Neural cell (in vitro differentiated cells): ENCODE measurements at regions not wholly inside any gene's neighbourhood (a gene's known extent, or its start where the extent isn't known, plus 50 kb on each side); places are given as distances from the start of the nearest gene placed in this dataset.

Experiments
- H2AFZ ChIP-seq: fragments of 200-600, 300-800 bp; sonication (generic), shearing (Covaris generic); 2 replicates; pipeline ENCODE4 v1.6.0; 2014; ENCODE audit warnings: low read depth, mild to moderate bottlenecking, antibody characterized with exemption, low read length, moderate library complexity
- H3F3A ChIP-seq: fragments of 200-600 bp; shearing (Covaris generic); 2 replicates; pipeline ENCODE4 v1.6.1; 2016; ENCODE audit warnings: mild to moderate bottlenecking, moderate library complexity, mixed read lengths, antibody characterized with exemption, low read length; ENCODE audit not compliant: insufficient read depth, poor library complexity, severe bottlenecking
- H3K27ac ChIP-seq: fragments of 200-600, 300-800 bp; sonication (generic), shearing (Covaris generic); 2 replicates; pipeline ENCODE4 v1.5.1; 2014; ENCODE audit warnings: mild to moderate bottlenecking, low read length, moderate library complexity
- H3K27me3 ChIP-seq: fragments of 300-800, 200-600 bp; sonication (generic), shearing (Covaris generic); 2 replicates; pipeline ENCODE4 v1.6.0; 2014; ENCODE audit warnings: mild to moderate bottlenecking, low read depth, low read length, moderate library complexity; ENCODE audit not compliant: insufficient read depth
- H3K36me3 ChIP-seq: fragments of 300-800, 200-600 bp; sonication (generic), shearing (Covaris generic); 2 replicates; pipeline ENCODE4 v1.5.1; 2014; ENCODE audit warnings: mild to moderate bottlenecking, antibody characterized with exemption, low read length, moderate library complexity; ENCODE audit not compliant: insufficient read depth
- H3K4me2 ChIP-seq: fragments of 300-800, 200-600 bp; sonication (generic), shearing (Covaris generic); 2 replicates; pipeline ENCODE4 v1.6.0; 2014; ENCODE audit warnings: mild to moderate bottlenecking, low read length
- H3K4me3 ChIP-seq: fragments of 300-800, 200-600 bp; sonication (generic), shearing (Covaris generic); 2 replicates; pipeline ENCODE4 v1.5.1; 2014; ENCODE audit warnings: mild to moderate bottlenecking, low read length, moderate library complexity
- H3K79me2 ChIP-seq: fragments of 200-600 bp; shearing (Covaris generic); replicated peaks from 2 replicates; pipeline ENCODE4 v1.6.0; 2014; ENCODE audit warnings: mild to moderate bottlenecking, low read length, moderate library complexity; ENCODE audit not compliant: insufficient read depth
- H3K9ac ChIP-seq: fragments of 300-800, 200-600 bp; sonication (generic), shearing (Covaris generic); 2 replicates; pipeline ENCODE4 v1.6.1; 2016; ENCODE audit warnings: mild to moderate bottlenecking, low read length, mixed read lengths
- H3K9me2 ChIP-seq: fragments of 200-600 bp; shearing (Covaris generic); 2 replicates; pipeline ENCODE4 v1.6.1; 2016; ENCODE audit warnings: mild to moderate bottlenecking, low read length, mixed read lengths; ENCODE audit not compliant: insufficient read depth
- H3K9me3 ChIP-seq: fragments of 200-600, 300-800 bp; sonication (generic), shearing (Covaris generic); 2 replicates; pipeline ENCODE4 v1.6.1; 2016; ENCODE audit warnings: mild to moderate bottlenecking, mixed run types, low read length, moderate library complexity, mixed read lengths
- H4K20me1 ChIP-seq: fragments of 200-600 bp; shearing (Covaris generic); 2 replicates; pipeline ENCODE4 v1.6.1; 2016; ENCODE audit warnings: mild to moderate bottlenecking, mixed run types; ENCODE audit not compliant: insufficient read depth
- CTCF ChIP-seq: fragments of 450-650 bp; IDR thresholded peaks from 2 replicates; pipeline ENCODE4 v1.5.1; 2014; ENCODE audit warnings: antibody characterized with exemption, mild to moderate bottlenecking, moderate library complexity; ENCODE audit not compliant: poor library complexity, severe bottlenecking
- EP300 ChIP-seq: fragments of 450-650 bp; conservative IDR thresholded peaks from 2 replicates; pipeline ENCODE4 v1.6.1; 2014; ENCODE audit warnings: antibody characterized with exemption, mild to moderate bottlenecking, moderate library complexity; ENCODE audit not compliant: poor library complexity, severe bottlenecking
- EZH2 ChIP-seq: fragments of 200-600, 300-800 bp; shearing (Covaris generic), sonication (generic); IDR thresholded peaks from 2 replicates; pipeline ENCODE4 v1.6.1; 2014; ENCODE audit warnings: antibody characterized with exemption, low read length, borderline replicate concordance, mild to moderate bottlenecking; ENCODE audit not compliant: insufficient read depth, poor library complexity, severe bottlenecking
- MXI1 ChIP-seq: fragments of 450-650 bp; conservative IDR thresholded peaks from 2 replicates; pipeline ENCODE4 v1.6.1; 2014; ENCODE audit warnings: antibody characterized with exemption, mild to moderate bottlenecking; ENCODE audit not compliant: poor library complexity, severe bottlenecking
- POLR2AphosphoS5 ChIP-seq: IDR thresholded peaks from 2 replicates; pipeline ENCODE4 v1.6.1; 2012
- RAD21 ChIP-seq: fragments of 450-650 bp; conservative IDR thresholded peaks from 2 replicates; pipeline ENCODE4 v1.6.1; 2014; ENCODE audit warnings: antibody characterized with exemption, mild to moderate bottlenecking, moderate library complexity
- REST ChIP-seq: IDR thresholded peaks from 2 replicates; pipeline ENCODE4 v1.6.1; 2012; ENCODE audit warnings: borderline replicate concordance
- SMC3 ChIP-seq: fragments of 450-650 bp; conservative IDR thresholded peaks from 2 replicates; pipeline ENCODE4 v1.6.1; 2014; ENCODE audit warnings: antibody characterized with exemption, mild to moderate bottlenecking, moderate library complexity; ENCODE audit not compliant: poor library complexity
- TAF1 ChIP-seq: IDR thresholded peaks from 2 replicates; pipeline ENCODE4 v1.6.1; 2012; ENCODE audit warnings: low read depth

GRCh38 chr20:5413394-5413793 lies 96.6 kb upstream of the PROKR2 start:
- Histone ChIP-seq H4K20me1 (no peaks in the 10 kb centered on the region), H2AFZ (no peak overlapping the region), H3K36me3 (no peaks in the 10 kb centered on the region), H3K9me2 (no peaks in the 10 kb centered on the region), H3K4me3 (no peak overlapping the region), H3K4me2 (no peak overlapping the region), H3F3A (no peaks in the 10 kb centered on the region), H3K27ac (no peak overlapping the region), H3K79me2 (no peaks in the 10 kb centered on the region), H3K9me3 (no peaks in the 10 kb centered on the region), H3K27me3 (no peaks in the 10 kb centered on the region), H3K9ac (no peak overlapping the region)
- TF ChIP-seq EZH2: no peak
- TF ChIP-seq CTCF: no peak
- no peak for TF ChIP-seq EP300
- TF ChIP-seq TAF1: no peak
- no peak for TF ChIP-seq MXI1
- no peak for TF ChIP-seq SMC3
- TF ChIP-seq REST: no peak
- TF ChIP-seq POLR2AphosphoS5: no peak
- TF ChIP-seq RAD21: no peak

- H3K79me2 ChIP-seq: no peaks in the 10 kb centered on the region
- H3K9me2 ChIP-seq: no peaks in the 10 kb centered on the region
- no peak overlapping the region for H2AFZ ChIP-seq
- H3K9ac ChIP-seq: no peak overlapping the region
- H3K27ac ChIP-seq: no peak overlapping the region
- H3K36me3 ChIP-seq: no peaks in the 10 kb centered on the region
- no peak overlapping the region for H3K4me3 ChIP-seq
- no peaks in the 10 kb centered on the region for H3K27me3 ChIP-seq
- no peak overlapping the region for H3K4me2 ChIP-seq
- no peaks in the 10 kb centered on the region for H3F3A ChIP-seq
- no peaks in the 10 kb centered on the region for H3K9me3 ChIP-seq
- H4K20me1 ChIP-seq: no peaks in the 10 kb centered on the region
- no peak for TF ChIP-seq REST
- TF ChIP-seq RAD21: no peak
- TF ChIP-seq EP300: no peak
- no peak for TF ChIP-seq SMC3
- TF ChIP-seq MXI1: no peak
- no peak for TF ChIP-seq POLR2AphosphoS5
- no peak for TF ChIP-seq EZH2
- no peak for TF ChIP-seq CTCF
- TF ChIP-seq TAF1: no peak
Observed at GRCh38 chr20:5410470-5410869, 93.7 kb upstream of the PROKR2 start.
